ENCODE measurements at regions not wholly inside any gene's neighbourhood (a gene's known extent, or its start where the extent isn't known, plus 50 kb on each side); places are given as distances from the start of the nearest gene placed in this dataset.
A peak's percentile ranks its signal among the peaks of the same experiment; 100 is the strongest.

- TF ChIP-seq, protein P1, sequence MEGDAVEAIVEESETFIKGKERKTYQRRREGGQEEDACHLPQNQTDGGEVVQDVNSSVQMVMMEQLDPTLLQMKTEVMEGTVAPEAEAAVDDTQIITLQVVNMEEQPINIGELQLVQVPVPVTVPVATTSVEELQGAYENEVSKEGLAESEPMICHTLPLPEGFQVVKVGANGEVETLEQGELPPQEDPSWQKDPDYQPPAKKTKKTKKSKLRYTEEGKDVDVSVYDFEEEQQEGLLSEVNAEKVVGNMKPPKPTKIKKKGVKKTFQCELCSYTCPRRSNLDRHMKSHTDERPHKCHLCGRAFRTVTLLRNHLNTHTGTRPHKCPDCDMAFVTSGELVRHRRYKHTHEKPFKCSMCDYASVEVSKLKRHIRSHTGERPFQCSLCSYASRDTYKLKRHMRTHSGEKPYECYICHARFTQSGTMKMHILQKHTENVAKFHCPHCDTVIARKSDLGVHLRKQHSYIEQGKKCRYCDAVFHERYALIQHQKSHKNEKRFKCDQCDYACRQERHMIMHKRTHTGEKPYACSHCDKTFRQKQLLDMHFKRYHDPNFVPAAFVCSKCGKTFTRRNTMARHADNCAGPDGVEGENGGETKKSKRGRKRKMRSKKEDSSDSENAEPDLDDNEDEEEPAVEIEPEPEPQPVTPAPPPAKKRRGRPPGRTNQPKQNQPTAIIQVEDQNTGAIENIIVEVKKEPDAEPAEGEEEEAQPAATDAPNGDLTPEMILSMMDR (IDR thresholded peaks at IDR 0.05): peak; percentile 88
Observed at GRCh38 chr7:130896898-130897514, 163.0 kb upstream of the KLF14 start.

- TF ChIP-seq, protein P1 (IDR thresholded peaks at IDR 0.05): no peak
Observed at GRCh38 chr7:130897515-130898419, 163.8 kb upstream of the KLF14 start.

GRCh38 chr7:130899071-130899560, 165.1 kb upstream of the KLF14 start:
- TF ChIP-seq, protein P1 (IDR thresholded peaks at IDR 0.05): no peak

DNA sequence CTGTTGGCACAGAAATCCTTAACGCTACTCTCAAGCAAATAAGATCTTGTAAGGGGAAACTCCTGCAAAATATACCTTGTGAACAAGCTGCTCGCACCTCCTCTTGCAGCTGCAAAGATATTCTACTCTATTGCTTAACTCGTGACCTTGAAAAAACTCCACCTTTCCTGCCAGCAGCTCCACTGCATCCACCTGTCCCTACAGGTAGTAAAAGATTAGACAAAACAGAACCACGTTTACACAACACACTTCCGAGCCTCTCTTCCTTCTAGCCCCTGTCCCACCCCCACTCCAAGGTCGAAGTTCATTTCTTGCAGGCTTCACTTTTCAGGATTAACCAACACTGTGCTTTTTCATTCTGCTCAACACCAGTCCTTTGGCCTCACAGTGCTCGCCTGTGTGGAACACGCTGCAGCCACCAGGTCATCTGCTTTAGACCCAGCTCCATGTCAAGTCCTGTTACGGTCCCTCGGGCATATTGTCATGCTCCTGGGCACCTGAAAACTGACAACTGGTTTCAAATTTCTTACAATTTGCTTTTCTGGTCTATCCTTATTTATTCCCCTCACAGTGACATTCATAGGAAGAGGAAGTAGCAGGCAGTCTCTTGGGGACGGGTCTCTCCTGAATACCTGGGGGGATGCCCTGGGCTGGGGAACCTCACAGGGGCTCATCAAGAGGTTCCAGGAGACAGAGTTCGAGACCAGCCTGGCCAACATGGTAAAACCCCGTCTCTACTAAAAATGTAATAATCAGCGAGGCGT, 165.8 kb upstream of the KLF14 start:
- TF ChIP-seq, protein P1 (IDR thresholded peaks at IDR 0.05): no peak

DNA sequence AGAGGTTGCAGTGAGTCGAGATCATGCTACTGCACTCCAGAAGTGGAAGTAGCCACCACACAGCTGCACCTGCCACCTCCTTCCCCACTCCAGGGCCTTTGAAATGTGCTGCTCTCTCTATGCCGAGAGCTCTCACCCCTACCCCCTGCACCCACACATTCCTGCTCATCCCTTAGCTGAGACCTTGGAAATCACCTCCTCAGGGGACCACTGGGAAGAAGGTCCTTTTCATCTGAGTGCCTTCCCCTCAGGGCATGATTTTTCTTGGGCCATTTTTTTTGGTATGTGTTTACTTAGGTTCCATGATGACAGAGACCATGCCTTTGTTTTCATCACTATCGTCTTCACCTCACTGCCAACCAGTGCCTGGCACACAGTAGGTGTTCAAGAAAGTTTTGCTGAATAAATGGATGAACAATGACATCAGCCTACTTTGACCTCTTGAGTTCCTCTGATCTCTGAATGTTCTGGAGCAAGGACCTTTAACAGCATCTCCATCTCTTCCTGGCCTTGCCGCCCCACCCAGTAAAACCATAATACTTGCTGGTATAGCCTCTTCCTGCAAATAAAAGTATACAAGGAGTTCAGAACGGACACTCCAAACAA, 166.6 kb upstream of the KLF14 start:
- TF ChIP-seq, protein P1 (IDR thresholded peaks at IDR 0.05): no peak

DNA sequence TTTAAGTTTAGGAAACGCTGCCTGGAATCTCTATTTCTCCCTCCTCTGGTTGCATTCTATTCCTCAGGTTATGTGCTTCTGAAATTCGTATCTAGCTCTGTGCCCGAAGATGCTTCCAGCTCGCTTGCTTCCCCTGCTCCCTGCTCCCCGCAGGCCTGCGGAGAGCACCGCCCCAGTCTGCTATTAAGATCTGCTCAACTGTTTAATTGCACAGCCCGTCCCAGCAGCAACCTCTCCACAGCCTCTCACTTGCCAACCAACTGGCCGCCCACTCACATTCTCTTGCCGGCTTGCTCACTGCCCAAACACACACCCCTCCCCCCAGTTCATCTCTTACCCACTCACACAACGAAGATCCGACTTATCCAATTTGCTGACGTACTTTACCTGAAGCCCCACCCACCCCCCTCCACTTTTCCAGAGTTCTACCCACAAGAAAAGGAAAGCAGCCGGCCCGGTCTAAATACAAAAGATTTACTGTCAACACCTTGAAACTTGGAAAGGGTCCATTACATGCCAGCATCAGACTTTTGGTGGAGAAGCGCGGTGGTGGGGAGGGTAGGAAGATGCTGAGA, 167.3 kb upstream of the KLF14 start:
- TF ChIP-seq, protein P1 (IDR thresholded peaks at IDR 0.05): no peak

All from LNCAP (cell line).